OCI-LY7 (cell line): ENCODE measurements at regions not wholly inside any gene's neighbourhood (a gene's known extent, or its start where the extent isn't known, plus 50 kb on each side); places are given as distances from the start of the nearest gene placed in this dataset.

ENCODE experiments used
- BruUV-seq: library from RNA; stranded (reverse); fragments of 400-500 nt; replicated peaks from 2 replicates; lab custom pipeline; 2021; lab: Mats Ljungman, UMichigan
- CTCF ChIA-PET: fragments of 300-600 bp; sonication (Branson Sonifier 250); formaldehyde crosslinking; loops from one replicate; lab custom pipeline; 2022; ENCODE audit warnings: antibody characterized with exemption; ENCODE audit not compliant: unreplicated experiment; lab: Charles Lee
- POLR2A ChIA-PET: fragments of 300-600 bp; sonication (Branson Sonifier 250); formaldehyde crosslinking; loops from one replicate; lab custom pipeline; 2022; ENCODE audit warnings: antibody characterized with exemption; lab: Charles Lee
- DNase-seq: peaks from one replicate; pipeline ENCODE4 v3.0.0-alpha.2; 2015; ENCODE audit warnings: low spot score
- H2AFZ ChIP-seq: fragments of 200-600 bp; sonication (generic), shearing (Covaris generic); 2 replicates; pipeline ENCODE4 v1.6.1; 2014; ENCODE audit warnings: mild to moderate bottlenecking, antibody characterized with exemption, low read length, moderate library complexity
- H3K27ac ChIP-seq: fragments of 200-600 bp; sonication (generic); 2 replicates; pipeline ENCODE4 v1.5.1; 2014; ENCODE audit warnings: mixed run types, low read depth, mild to moderate bottlenecking, moderate library complexity, low read length, inconsistent platforms; ENCODE audit not compliant: poor library complexity, severe bottlenecking
- H3K36me3 ChIP-seq: fragments of 200-600 bp; sonication (generic); 2 replicates; pipeline ENCODE4 v1.6.1; 2014; ENCODE audit warnings: mild to moderate bottlenecking, antibody characterized with exemption, low read length, moderate library complexity, mixed read lengths; ENCODE audit not compliant: insufficient read depth
- H3K4me1 ChIP-seq: fragments of 200-600 bp; sonication (generic); 2 replicates; pipeline ENCODE4 v1.5.1; 2014; ENCODE audit warnings: mild to moderate bottlenecking, low read length; ENCODE audit not compliant: insufficient read depth, poor library complexity, severe bottlenecking
- H3K4me2 ChIP-seq: fragments of 200-600 bp; sonication (generic); 2 replicates; pipeline ENCODE4 v1.6.1; 2014; ENCODE audit warnings: mild to moderate bottlenecking, low read length
- H3K4me3 ChIP-seq: fragments of 200-600 bp; sonication (generic); 2 replicates; pipeline ENCODE4 v1.5.1; 2014; ENCODE audit warnings: mild to moderate bottlenecking, low read depth, low read length; ENCODE audit not compliant: poor library complexity, severe bottlenecking
- H3K79me2 ChIP-seq: fragments of 200-600 bp; sonication (generic); 2 replicates; pipeline ENCODE4 v1.6.1; 2016; ENCODE audit warnings: low read depth, mild to moderate bottlenecking, low read length, moderate library complexity, mixed read lengths; ENCODE audit not compliant: insufficient read depth
- H3K9me2 ChIP-seq: fragments of 200-600 bp; sonication (generic); 2 replicates; pipeline ENCODE4 v1.6.1; 2016; ENCODE audit warnings: mild to moderate bottlenecking, low read length, mixed read lengths; ENCODE audit not compliant: insufficient read depth
- H3K9me3 ChIP-seq: fragments of 200-600 bp; sonication (generic); 2 replicates; pipeline ENCODE4 v1.6.1; 2014; ENCODE audit warnings: mild to moderate bottlenecking, mixed run types, low read length, mixed read lengths
- H4K20me1 ChIP-seq: fragments of 200-600 bp; sonication (generic); 2 replicates; pipeline ENCODE4 v1.6.1; 2014; ENCODE audit warnings: mild to moderate bottlenecking, antibody characterized with exemption, low read length, moderate library complexity, mixed read lengths; ENCODE audit not compliant: insufficient read depth
- CTCF ChIP-seq: fragments of 200-600 bp; sonication (generic); conservative IDR thresholded peaks from 2 replicates; pipeline ENCODE4 v1.5.1; 2014; ENCODE audit warnings: mild to moderate bottlenecking, antibody characterized with exemption, low read length, moderate library complexity, mixed read lengths
- EZH2phosphoT487 ChIP-seq: fragments of 200-600 bp; sonication (generic); IDR thresholded peaks from 2 replicates; pipeline ENCODE4 v1.6.1; 2018; ENCODE audit warnings: low read depth, borderline replicate concordance, mild to moderate bottlenecking, mixed run types, antibody characterized with exemption, low read length, moderate library complexity, mixed read lengths
- intact Hi-C: fragments of 100-400 bp; cut with micrococcal nuclease; formaldehyde crosslinking; loops from one replicate; pipeline ENCODE4 v1.10.0; 2022; ENCODE audit not compliant: unreplicated experiment

- no TSS peak for BruUV-seq
- H3K79me2 ChIP-seq, result no peaks in the 10 kb centered on the region
- no peaks in the 10 kb centered on the region for H4K20me1 ChIP-seq
- no peak overlapping the region for H2AFZ ChIP-seq
- no peak for TF ChIP-seq EZH2phosphoT487
- no peak for TF ChIP-seq CTCF
- H3K4me3 ChIP-seq, result no peak overlapping the region
- H3K9me3 ChIP-seq, result no peaks in the 10 kb centered on the region
- DNase-seq, result no peak
- intact Hi-C loops, result no loop called here
- ChIA-PET CTCF (no interaction called here), POLR2A (no interaction called here)
- H3K27ac ChIP-seq, result no peak overlapping the region
- H3K9me2 ChIP-seq, result no peaks in the 10 kb centered on the region
- no peaks in the 10 kb centered on the region for H3K36me3 ChIP-seq
- H3K4me2 ChIP-seq, result no peak overlapping the region
- no peaks in the 10 kb centered on the region for H3K4me1 ChIP-seq
Observed at GRCh38 chr5:152673601-152674000, 268.5 kb upstream of the NMUR2 start.

- intact Hi-C loops, result no loop called here
- no peaks in the 10 kb centered on the region for H3K4me1 ChIP-seq
- no peaks in the 10 kb centered on the region for H3K9me3 ChIP-seq
- ChIA-PET POLR2A (no interaction called here), CTCF (no interaction called here)
- no peak overlapping the region for H3K27ac ChIP-seq
- no peaks in the 10 kb centered on the region for H4K20me1 ChIP-seq
- no TSS peak for BruUV-seq
- H3K9me2 ChIP-seq, result no peaks in the 10 kb centered on the region
- H3K79me2 ChIP-seq, result no peaks in the 10 kb centered on the region
- TF ChIP-seq EZH2phosphoT487 (no peak), CTCF (no peak)
- H3K4me3 ChIP-seq, result no peak overlapping the region
- no peak overlapping the region for H2AFZ ChIP-seq
- H3K4me2 ChIP-seq, result no peak overlapping the region
- H3K36me3 ChIP-seq, result no peaks in the 10 kb centered on the region
- DNase-seq, result no peak
Observed at GRCh38 chr5:152674403-152674802, 269.3 kb upstream of the NMUR2 start.

- Histone ChIP-seq H3K9me2 (no peaks in the 10 kb centered on the region), H2AFZ (no peak overlapping the region), H4K20me1 (no peaks in the 10 kb centered on the region), H3K27ac (no peak overlapping the region), H3K79me2 (no peaks in the 10 kb centered on the region), H3K4me2 (no peak overlapping the region), H3K9me3 (no peaks in the 10 kb centered on the region), H3K4me3 (no peak overlapping the region), H3K36me3 (no peaks in the 10 kb centered on the region), H3K4me1 (no peaks in the 10 kb centered on the region)
- ChIA-PET POLR2A (no interaction called here), CTCF (no interaction called here)
- intact Hi-C loops, result no loop called here
- DNase-seq, result no peak
- TF ChIP-seq CTCF (no peak), EZH2phosphoT487 (no peak)
- BruUV-seq, result no TSS peak
Observed at GRCh38 chr5:152676196-152676595, 271.1 kb upstream of the NMUR2 start.
